Astrocyte (in vitro differentiated cells and primary cell): ENCODE measurements at regions not wholly inside any gene's neighbourhood (a gene's known extent, or its start where the extent isn't known, plus 50 kb on each side); places are given as distances from the start of the nearest gene placed in this dataset.

Source experiments
- EZH2 ChIP-seq: IDR thresholded peaks from 2 replicates; pipeline ENCODE4 v1.6.1; 2012; ENCODE audit warnings: mild to moderate bottlenecking, low read length, inconsistent platforms; ENCODE audit not compliant: insufficient read depth
- TF ChIP-seq, protein P1 (sequence below): IDR thresholded peaks from 2 replicates; pipeline ENCODE4 v1.5.1; 2011; ENCODE audit warnings: low read depth, mild to moderate bottlenecking, inconsistent platforms, low read length, moderate library complexity; ENCODE audit not compliant: insufficient read depth

DNA sequence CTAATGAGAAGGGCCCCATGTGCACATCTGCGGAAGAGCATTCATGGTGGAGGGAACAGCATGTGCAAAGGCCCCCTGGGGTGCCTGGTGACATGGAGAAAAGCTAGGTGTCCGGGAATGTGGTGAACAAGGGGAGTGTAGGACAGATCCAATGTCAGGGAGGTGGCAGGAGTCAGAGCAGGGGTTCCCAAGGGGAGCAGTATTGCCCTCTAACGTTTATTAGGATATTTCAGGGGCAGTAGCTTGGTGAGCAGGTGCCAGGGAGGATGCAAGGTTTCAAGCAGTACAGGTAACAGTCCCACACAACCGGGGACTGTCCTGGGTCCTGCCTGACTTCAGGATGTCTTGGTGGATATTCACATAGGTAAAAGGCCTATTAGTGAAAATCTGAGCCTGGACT, 209.6 kb downstream of the EMX2 start:
- TF ChIP-seq, protein P1, sequence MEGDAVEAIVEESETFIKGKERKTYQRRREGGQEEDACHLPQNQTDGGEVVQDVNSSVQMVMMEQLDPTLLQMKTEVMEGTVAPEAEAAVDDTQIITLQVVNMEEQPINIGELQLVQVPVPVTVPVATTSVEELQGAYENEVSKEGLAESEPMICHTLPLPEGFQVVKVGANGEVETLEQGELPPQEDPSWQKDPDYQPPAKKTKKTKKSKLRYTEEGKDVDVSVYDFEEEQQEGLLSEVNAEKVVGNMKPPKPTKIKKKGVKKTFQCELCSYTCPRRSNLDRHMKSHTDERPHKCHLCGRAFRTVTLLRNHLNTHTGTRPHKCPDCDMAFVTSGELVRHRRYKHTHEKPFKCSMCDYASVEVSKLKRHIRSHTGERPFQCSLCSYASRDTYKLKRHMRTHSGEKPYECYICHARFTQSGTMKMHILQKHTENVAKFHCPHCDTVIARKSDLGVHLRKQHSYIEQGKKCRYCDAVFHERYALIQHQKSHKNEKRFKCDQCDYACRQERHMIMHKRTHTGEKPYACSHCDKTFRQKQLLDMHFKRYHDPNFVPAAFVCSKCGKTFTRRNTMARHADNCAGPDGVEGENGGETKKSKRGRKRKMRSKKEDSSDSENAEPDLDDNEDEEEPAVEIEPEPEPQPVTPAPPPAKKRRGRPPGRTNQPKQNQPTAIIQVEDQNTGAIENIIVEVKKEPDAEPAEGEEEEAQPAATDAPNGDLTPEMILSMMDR, result no peak
- TF ChIP-seq EZH2, result no peak
